Peyer's patch (tissue), 4 donors: ENCODE measurements at regions not wholly inside any gene's neighbourhood (a gene's known extent, or its start where the extent isn't known, plus 50 kb on each side); places are given as distances from the start of the nearest gene placed in this dataset.

ENCODE experiments used
- DNase-seq, 3 donors: peaks; one replicate each; pipeline ENCODE4 v3.0.0-alpha.2; 2017 to 2019
- H3K27ac ChIP-seq, 4 donors: fragments of 200-600 bp; sonication (generic); one replicate each; pipeline ENCODE4 v1.5.1; 2016 to 2019
- H3K27me3 ChIP-seq, 2 donors: fragments of 200-600 bp; sonication (generic); one replicate each; pipeline ENCODE4 v1.5.1; 2019
- H3K36me3 ChIP-seq, 3 donors: fragments of 200-600 bp; sonication (generic); one replicate each; pipeline ENCODE4 v1.5.1; 2016 to 2019
- H3K4me1 ChIP-seq, 4 donors: fragments of 200-600 bp; sonication (generic); one replicate each; pipeline ENCODE4 v1.5.1; 2016 to 2019
- H3K4me3 ChIP-seq, 4 donors: fragments of 200-600 bp; sonication (generic); 1 replicate in 3 of 4; 2 replicates in 1 of 4; pipeline ENCODE4 v1.5.1; 2016 to 2019; ENCODE audit warnings: mild to moderate bottlenecking in 1 of 4
- H3K9me3 ChIP-seq, 4 donors: fragments of 200-600 bp; sonication (generic); one replicate each; pipeline ENCODE4 v1.5.1; 2016 to 2019; ENCODE audit warnings: mild to moderate bottlenecking in 1 of 4
- CTCF ChIP-seq, 6 experiments: fragments of 450-650 bp in 4 of 6; fragments of 200-600 bp in 2 of 6; sonication (generic) in 1 of 6; IDR thresholded peaks; one replicate each; pipeline ENCODE4 v1.5.1; 2017 to 2019; ENCODE audit warnings: antibody characterized with exemption in 6 of 6, mild to moderate bottlenecking in 3 of 6, moderate library complexity in 1 of 6
- POLR2A ChIP-seq, 2 donors: fragments of 450-650 bp; IDR thresholded peaks; one replicate each; pipeline ENCODE4 v1.5.1; 2017; ENCODE audit warnings: antibody characterized with exemption in 2 of 2, mild to moderate bottlenecking in 2 of 2, moderate library complexity in 2 of 2

- no peak overlapping the region for H3K4me3 ChIP-seq
- H3K27ac ChIP-seq: no peak overlapping the region
- no peaks in the 10 kb centered on the region for H3K4me1 ChIP-seq
- H3K36me3 ChIP-seq: no peaks in the 10 kb centered on the region
- H3K27me3 ChIP-seq: no peaks in the 10 kb centered on the region
- TF ChIP-seq POLR2A (IDR thresholded peaks at IDR 0.05): no peak
- DNase-seq: no peak
- no peaks in the 10 kb centered on the region for H3K9me3 ChIP-seq
Measured at GRCh38 chr7:45350896-45351295, 193.3 kb downstream of the RAMP3 start.

GRCh38 chr7:45358287-45358686 is 200.7 kb downstream of the RAMP3 start:
- no peak overlapping the region for H3K27ac ChIP-seq
- no peak overlapping the region for H3K4me3 ChIP-seq

GRCh38 chr7:45359250-45359649 is 201.7 kb downstream of the RAMP3 start:
- H3K9me3 ChIP-seq: no peaks in the 10 kb centered on the region
- no peak for TF ChIP-seq POLR2A (IDR thresholded peaks at IDR 0.05)
- no peak for TF ChIP-seq CTCF (IDR thresholded peaks at IDR 0.05)
- DNase-seq: no peak
- no peaks in the 10 kb centered on the region for H3K4me1 ChIP-seq
- no peak overlapping the region for H3K4me3 ChIP-seq
- no peak overlapping the region for H3K27ac ChIP-seq
- H3K36me3 ChIP-seq: no peaks in the 10 kb centered on the region
- H3K27me3 ChIP-seq: no peaks in the 10 kb centered on the region

More at GRCh38 chr7:45358287-45358686, 200.7 kb downstream of the RAMP3 start:
- Histone ChIP-seq H3K9me3 (no peaks in the 10 kb centered on the region), H3K4me1 (no peaks in the 10 kb centered on the region), H3K27me3 (no peaks in the 10 kb centered on the region), H3K36me3 (no peaks in the 10 kb centered on the region)
- TF ChIP-seq CTCF (IDR thresholded peaks at IDR 0.05) (no peak), POLR2A (IDR thresholded peaks at IDR 0.05) (no peak)
- no peak for DNase-seq

- Histone ChIP-seq H3K27me3 (no peaks in the 10 kb centered on the region), H3K4me3 (no peak overlapping the region), H3K36me3 (no peaks in the 10 kb centered on the region), H3K4me1 (no peaks in the 10 kb centered on the region), H3K9me3 (no peaks in the 10 kb centered on the region), H3K27ac (no peak overlapping the region)
- TF ChIP-seq CTCF (IDR thresholded peaks at IDR 0.05) (no peak), POLR2A (IDR thresholded peaks at IDR 0.05) (no peak)
- no peak for DNase-seq
Measured at GRCh38 chr7:45359776-45360175, 202.2 kb downstream of the RAMP3 start.

- no peaks in the 10 kb centered on the region for H3K4me1 ChIP-seq
- H3K27me3 ChIP-seq: no peaks in the 10 kb centered on the region
- no peak overlapping the region for H3K27ac ChIP-seq
- no peaks in the 10 kb centered on the region for H3K36me3 ChIP-seq
- no peak for DNase-seq
- no peaks in the 10 kb centered on the region for H3K9me3 ChIP-seq
- TF ChIP-seq CTCF (IDR thresholded peaks at IDR 0.05) (no peak), POLR2A (IDR thresholded peaks at IDR 0.05) (no peak)
- H3K4me3 ChIP-seq: no peak overlapping the region
Measured at GRCh38 chr7:45363669-45364068, 206.1 kb downstream of the RAMP3 start.

GRCh38 chr7:45365341-45365740 is 207.8 kb downstream of the RAMP3 start:
- no peak for DNase-seq
- Histone ChIP-seq H3K4me1 (no peaks in the 10 kb centered on the region), H3K27ac (no peak overlapping the region), H3K4me3 (no peak overlapping the region), H3K9me3 (no peaks in the 10 kb centered on the region), H3K27me3 (no peaks in the 10 kb centered on the region), H3K36me3 (no peaks in the 10 kb centered on the region)
- no peak for TF ChIP-seq POLR2A (IDR thresholded peaks at IDR 0.05)
- no peak for TF ChIP-seq CTCF (IDR thresholded peaks at IDR 0.05)
